ENCODE measurements at regions not wholly inside any gene's neighbourhood (a gene's known extent, or its start where the extent isn't known, plus 50 kb on each side); places are given as distances from the start of the nearest gene placed in this dataset.

GRCh38 chr7:12120632-12121031, 90.5 kb upstream of the TMEM106B start:
- no peak for TF ChIP-seq POLR2A (IDR thresholded peaks at IDR 0.05)
- no peak for TF ChIP-seq EP300 (IDR thresholded peaks at IDR 0.05)
- no peak for TF ChIP-seq CTCF (IDR thresholded peaks at IDR 0.05)
- no peak for TF ChIP-seq POLR2AphosphoS5 (IDR thresholded peaks at IDR 0.05)

Data from stomach (tissue), 4 donors.